Stomach (tissue), 8 donors: ENCODE measurements at regions not wholly inside any gene's neighbourhood (a gene's known extent, or its start where the extent isn't known, plus 50 kb on each side); places are given as distances from the start of the nearest gene placed in this dataset.

ENCODE experiments used
- DNase-seq, 2 donors: peaks; one replicate each; pipeline versions ENCODE4 v3.0.0 to v3.0.0-alpha.2; 2013 to 2019
- H3K27ac ChIP-seq, 5 donors: fragments of 200-600 bp in 4 of 5; sonication (generic) in 4 of 5; one replicate each; pipeline ENCODE4 v1.5.1; 2013 to 2019; ENCODE audit warnings: mild to moderate bottlenecking in 1 of 5, moderate library complexity in 1 of 5
- H3K27me3 ChIP-seq, 3 donors: fragments of 200-600 bp; sonication (generic); one replicate each; pipeline ENCODE4 v1.5.1; 2017 to 2019; ENCODE audit warnings: mixed run types in 1 of 3
- H3K36me3 ChIP-seq, 4 donors: fragments of 200-600 bp; sonication (generic); 1 replicate in 3 of 4; 2 replicates in 1 of 4; pipeline ENCODE4 v1.5.1; 2016 to 2019
- H3K4me1 ChIP-seq, 4 donors: fragments of 200-600 bp; sonication (generic); one replicate each; pipeline ENCODE4 v1.5.1; 2016 to 2019
- H3K4me3 ChIP-seq, 4 donors: fragments of 200-600 bp; sonication (generic) in 3 of 4; one replicate each; pipeline ENCODE4 v1.5.1; 2016 to 2019; ENCODE audit warnings: mild to moderate bottlenecking in 1 of 4
- H3K9me3 ChIP-seq, 4 donors: fragments of 200-600 bp; sonication (generic); one replicate each; pipeline ENCODE4 v1.5.1; 2016 to 2019
- EP300 ChIP-seq: sonication (generic); formaldehyde crosslinking; IDR thresholded peaks from one replicate; pipeline ENCODE4 v1.6.1; 2017; ENCODE audit warnings: antibody characterized with exemption
- POLR2A ChIP-seq, 4 donors: fragments of 450-650 bp; IDR thresholded peaks; one replicate each; pipeline ENCODE4 v1.6.1; 2016; ENCODE audit warnings: antibody characterized with exemption in 4 of 4, control low read depth in 2 of 4, mild to moderate bottlenecking in 1 of 4, moderate library complexity in 1 of 4
- POLR2AphosphoS5 ChIP-seq, 3 donors: sonication (generic); formaldehyde crosslinking; IDR thresholded peaks; one replicate each; pipeline ENCODE4 v1.6.1; 2016; ENCODE audit warnings: antibody characterized with exemption in 3 of 3
- WGBS, 5 donors: extraction: QIAGEN DNeasy Blood & Tissue Kit in 3 of 5; methylation state at CpG; one replicate each; pipeline versions ENCODE4 v1.1.5 to v1.1.7; 2013 to 2018; 5-methylcytosine and 5-hydroxymethylcytosine counted together
- intact Hi-C: fragments of 100-400 bp; cut with DNase I; formaldehyde crosslinking; loops from one replicate; pipeline ENCODE4 v1.15.1; 2023; ENCODE audit warnings: low total_unique reads
- TF ChIP-seq, protein P1 (sequence below), 7 experiments: fragments of 450-650 bp in 4 of 7; fragments of 200-600 bp in 3 of 7; sonication (generic) in 3 of 7; IDR thresholded peaks; one replicate each; pipeline ENCODE4 v1.5.1; 2016 to 2019; ENCODE audit warnings: antibody characterized with exemption in 7 of 7, control low read depth in 2 of 7, mild to moderate bottlenecking in 1 of 7
- donor health status: healthy with polysubstance abuse.
- donor health status: Bipolar disorder and iron deficiency.
- donor health status: healthy.

DNA sequence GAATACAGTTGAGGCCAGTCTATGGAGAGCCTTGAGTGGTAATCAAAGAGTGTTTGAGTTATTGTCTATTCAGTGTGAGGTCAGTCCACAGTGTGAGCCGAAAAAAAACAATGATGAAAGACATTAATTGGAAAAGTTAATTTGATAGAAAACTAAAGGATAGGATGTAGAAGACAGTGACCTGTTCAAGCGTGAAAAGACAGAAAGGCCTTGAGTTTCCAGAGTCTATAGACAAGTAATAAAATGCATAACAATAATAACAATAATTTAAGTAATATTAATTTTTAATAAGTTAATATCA is 90.4 kb downstream of the SLC30A10 start:
- no peak for DNase-seq
- intact Hi-C loops = no loop called here
- Histone ChIP-seq H3K27me3 (peaks cover 0 to 24% (median 0%) of the 10 kb centered on the region in 3 donors), H3K36me3 (no peaks in the 10 kb centered on the region), H3K4me1 (no peaks in the 10 kb centered on the region), H3K27ac (no peak overlapping the region), H3K4me3 (no peak overlapping the region), H3K9me3 (no peaks in the 10 kb centered on the region)
- WGBS, 5 donors = 60 to 79% (median 71%) methylated on average over 2 of the region's 2 CpGs
- TF ChIP-seq EP300 (no peak), POLR2AphosphoS5 (IDR thresholded peaks at IDR 0.05) (no peak), POLR2A (IDR thresholded peaks at IDR 0.05) (no peak)
- TF ChIP-seq, protein P1, sequence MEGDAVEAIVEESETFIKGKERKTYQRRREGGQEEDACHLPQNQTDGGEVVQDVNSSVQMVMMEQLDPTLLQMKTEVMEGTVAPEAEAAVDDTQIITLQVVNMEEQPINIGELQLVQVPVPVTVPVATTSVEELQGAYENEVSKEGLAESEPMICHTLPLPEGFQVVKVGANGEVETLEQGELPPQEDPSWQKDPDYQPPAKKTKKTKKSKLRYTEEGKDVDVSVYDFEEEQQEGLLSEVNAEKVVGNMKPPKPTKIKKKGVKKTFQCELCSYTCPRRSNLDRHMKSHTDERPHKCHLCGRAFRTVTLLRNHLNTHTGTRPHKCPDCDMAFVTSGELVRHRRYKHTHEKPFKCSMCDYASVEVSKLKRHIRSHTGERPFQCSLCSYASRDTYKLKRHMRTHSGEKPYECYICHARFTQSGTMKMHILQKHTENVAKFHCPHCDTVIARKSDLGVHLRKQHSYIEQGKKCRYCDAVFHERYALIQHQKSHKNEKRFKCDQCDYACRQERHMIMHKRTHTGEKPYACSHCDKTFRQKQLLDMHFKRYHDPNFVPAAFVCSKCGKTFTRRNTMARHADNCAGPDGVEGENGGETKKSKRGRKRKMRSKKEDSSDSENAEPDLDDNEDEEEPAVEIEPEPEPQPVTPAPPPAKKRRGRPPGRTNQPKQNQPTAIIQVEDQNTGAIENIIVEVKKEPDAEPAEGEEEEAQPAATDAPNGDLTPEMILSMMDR (IDR thresholded peaks at IDR 0.05) = no peak

DNA sequence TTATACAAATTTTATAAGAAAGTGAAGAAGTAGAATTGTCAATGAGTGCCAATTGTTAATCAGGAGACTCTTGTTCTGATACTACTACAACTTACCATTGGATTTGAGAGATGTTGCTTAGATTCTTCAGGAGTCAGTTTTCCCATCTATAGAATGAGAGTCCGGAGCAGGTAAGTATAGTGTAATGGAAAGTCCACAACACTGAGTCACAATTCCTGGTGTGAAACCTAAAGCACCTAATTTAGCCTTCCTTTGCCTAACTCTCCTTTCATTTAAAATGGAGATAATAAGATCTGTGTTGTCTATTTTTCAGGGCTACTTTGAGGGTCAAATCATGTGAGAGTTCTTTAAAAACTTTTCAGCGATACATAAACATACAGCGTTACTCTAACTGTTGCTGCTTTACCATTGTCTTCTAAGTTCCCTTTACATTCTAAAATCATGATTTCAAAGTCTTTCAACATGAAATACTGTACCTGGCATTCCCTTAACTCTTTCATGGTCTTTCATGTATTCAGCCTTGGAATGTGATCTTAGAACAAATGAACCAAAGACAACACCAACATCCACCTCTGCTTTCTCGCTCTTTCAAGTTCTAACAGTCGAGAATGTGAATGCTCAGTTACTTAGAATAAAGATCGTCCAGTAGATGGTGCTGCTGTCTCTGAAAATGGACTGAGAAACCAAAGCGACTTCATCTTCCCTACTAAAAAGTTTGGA is 90.9 kb downstream of the SLC30A10 start:
- intact Hi-C loops = no loop called here
- WGBS, 5 donors = 32 to 41% (median 38%) methylated on average over 7 of the region's 7 CpGs
- H3K27ac ChIP-seq = no peak overlapping the region
- H3K27me3 ChIP-seq = peaks cover 0 to 24% (median 0%) of the 10 kb centered on the region in 3 donors
- H3K9me3 ChIP-seq = no peaks in the 10 kb centered on the region
- H3K4me3 ChIP-seq = no peak overlapping the region
- no peaks in the 10 kb centered on the region for H3K4me1 ChIP-seq
- no peaks in the 10 kb centered on the region for H3K36me3 ChIP-seq
- peak in 1 of 2 donors; percentile 76 for DNase-seq
- no peak for TF ChIP-seq EP300
- TF ChIP-seq, protein P1 (IDR thresholded peaks at IDR 0.05) = peak in 1 of 7 experiments; percentile 11

DNA sequence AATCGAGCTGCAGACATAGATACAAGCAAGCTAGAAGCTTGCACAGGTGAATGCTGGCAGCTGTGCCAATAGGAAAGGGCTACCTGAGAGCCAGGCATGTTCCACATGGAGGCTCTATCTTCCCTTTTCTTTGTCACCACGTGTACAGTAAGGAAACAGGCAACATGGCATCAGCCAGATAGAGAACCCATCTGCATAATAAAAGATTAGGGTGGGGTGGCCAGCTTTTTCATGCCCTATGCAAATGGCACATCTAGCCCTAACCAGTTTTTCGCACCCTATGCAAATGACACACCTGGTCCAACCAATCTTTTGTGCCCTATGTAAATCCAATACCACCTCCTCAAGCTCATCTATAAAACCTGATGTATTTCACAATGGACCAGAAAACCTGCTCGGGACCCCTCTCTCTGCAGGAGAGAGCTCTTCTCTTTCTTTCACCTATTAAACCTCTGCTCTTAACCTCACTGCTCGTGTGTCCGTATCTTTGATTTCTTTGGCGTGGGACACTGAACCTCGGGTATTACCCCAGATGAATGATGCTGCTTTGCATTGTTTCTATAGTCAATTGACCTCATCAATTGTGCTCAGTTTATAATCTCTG is 93.9 kb downstream of the SLC30A10 start:
- no peak overlapping the region for H3K4me3 ChIP-seq
- DNase-seq = no peak
- TF ChIP-seq, protein P1 (IDR thresholded peaks at IDR 0.05) = no peak
- TF ChIP-seq POLR2A (IDR thresholded peaks at IDR 0.05) (no peak), POLR2AphosphoS5 (IDR thresholded peaks at IDR 0.05) (no peak), EP300 (no peak)
- H3K9me3 ChIP-seq = no peaks in the 10 kb centered on the region
- intact Hi-C loops = no loop called here
- H3K36me3 ChIP-seq = no peaks in the 10 kb centered on the region
- no peak overlapping the region for H3K27ac ChIP-seq
- WGBS, 5 donors = 49 to 61% (median 53%) methylated on average over 8 of the region's 8 CpGs
- no peaks in the 10 kb centered on the region for H3K4me1 ChIP-seq
- peaks cover 0 to 17% (median 0%) of the 10 kb centered on the region in 3 donors for H3K27me3 ChIP-seq

DNA sequence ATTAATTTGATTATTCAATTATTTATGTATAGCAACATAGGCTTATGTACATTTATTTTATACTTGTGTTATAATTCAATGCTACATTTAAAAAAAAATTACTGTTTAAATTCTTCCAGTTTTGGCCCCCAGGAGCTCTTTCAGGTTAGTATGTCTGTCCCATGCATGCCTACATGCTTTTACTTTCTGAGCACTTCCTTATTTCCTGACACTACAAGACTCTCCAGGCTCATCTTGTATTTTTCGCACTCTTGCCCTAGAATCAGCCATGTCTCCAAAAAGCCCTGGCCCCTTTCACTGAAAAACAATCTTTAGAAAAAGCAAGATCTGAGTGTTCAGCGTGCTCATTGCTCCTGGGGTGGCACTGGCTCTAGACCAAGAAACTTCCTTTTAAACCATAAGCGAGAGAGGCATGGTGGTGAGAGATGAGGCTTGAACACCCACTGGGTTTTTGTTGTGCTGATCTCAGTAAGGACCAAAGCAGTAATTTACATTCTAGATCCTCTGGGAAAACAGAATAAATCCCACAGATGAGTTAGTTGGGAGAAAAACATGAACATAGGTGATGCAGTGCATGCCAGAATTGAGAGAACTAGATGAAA is 95.0 kb downstream of the SLC30A10 start:
- no peaks in the 10 kb centered on the region for H3K4me1 ChIP-seq
- DNase-seq = no peak
- H3K36me3 ChIP-seq = no peaks in the 10 kb centered on the region
- intact Hi-C loops = no loop called here
- H3K27ac ChIP-seq = no peak overlapping the region
- peaks cover 0 to 8% (median 0%) of the 10 kb centered on the region in 3 donors for H3K27me3 ChIP-seq
- no peak for TF ChIP-seq EP300
- TF ChIP-seq, protein P1 (IDR thresholded peaks at IDR 0.05) = no peak
- TF ChIP-seq POLR2AphosphoS5 (IDR thresholded peaks at IDR 0.05) = no peak
- TF ChIP-seq POLR2A (IDR thresholded peaks at IDR 0.05) = no peak
- H3K9me3 ChIP-seq = no peaks in the 10 kb centered on the region
- WGBS, 5 donors = 70 to 77% (median 71%) methylated on average over 3 of the region's 3 CpGs
- no peak overlapping the region for H3K4me3 ChIP-seq
